Vagina (tissue), 2 donors: ENCODE measurements at regions not wholly inside any gene's neighbourhood (a gene's known extent, or its start where the extent isn't known, plus 50 kb on each side); places are given as distances from the start of the nearest gene placed in this dataset.

Source experiments
- POLR2AphosphoS5 ChIP-seq, 2 donors: sonication (generic); formaldehyde crosslinking; IDR thresholded peaks; one replicate each; pipeline ENCODE4 v1.9.0; 2017; ENCODE audit warnings: antibody characterized with exemption in 2 of 2, mild to moderate bottlenecking in 2 of 2, low read depth in 1 of 2; ENCODE audit not compliant: insufficient read depth in 1 of 2
- TF ChIP-seq, protein P1 (sequence below), 3 experiments: fragments of 450-650 bp in 2 of 3; fragments of 200-600 bp in 1 of 3; sonication (generic) in 1 of 3; IDR thresholded peaks; one replicate each; pipeline ENCODE4 v1.5.1; 2017 to 2019; ENCODE audit warnings: antibody characterized with exemption in 3 of 3, mild to moderate bottlenecking in 2 of 3, moderate library complexity in 2 of 3

DNA sequence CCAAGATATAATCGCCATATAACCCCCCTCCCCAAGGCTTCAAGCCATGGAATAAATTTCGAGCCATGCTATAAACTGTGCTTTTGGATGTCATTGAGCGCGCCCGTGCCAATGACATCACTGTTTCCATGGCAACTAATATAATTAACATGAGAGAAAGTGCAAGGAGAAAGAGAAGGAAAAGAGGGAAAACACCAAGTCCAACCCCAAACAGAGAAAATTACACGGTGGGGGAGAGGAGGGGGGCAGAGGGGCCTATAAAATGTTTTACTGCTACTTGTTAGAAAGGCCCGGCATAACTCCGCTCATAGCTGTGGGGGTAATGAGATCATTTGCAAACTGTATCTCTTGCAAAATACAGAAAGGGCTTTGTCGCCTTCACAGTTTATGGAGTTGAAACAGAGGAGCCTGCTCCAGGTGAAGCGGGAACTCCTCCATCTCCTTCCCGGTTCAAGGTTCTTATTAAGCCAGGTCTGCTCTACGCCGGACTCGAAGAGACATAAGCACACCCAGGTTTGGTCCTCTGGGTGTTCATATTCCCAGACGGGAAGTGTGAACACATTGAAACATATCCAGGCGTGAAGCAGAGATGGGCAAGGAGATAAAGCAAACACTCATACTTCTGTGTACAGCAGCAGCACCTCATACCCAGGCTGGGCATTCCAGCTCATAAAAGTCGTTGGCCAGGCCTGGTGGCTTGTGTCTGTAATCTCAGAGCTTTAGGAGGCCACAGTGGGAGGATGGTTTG is 99.1 kb upstream of the MAP1LC3B2 start:
- TF ChIP-seq, protein P1, sequence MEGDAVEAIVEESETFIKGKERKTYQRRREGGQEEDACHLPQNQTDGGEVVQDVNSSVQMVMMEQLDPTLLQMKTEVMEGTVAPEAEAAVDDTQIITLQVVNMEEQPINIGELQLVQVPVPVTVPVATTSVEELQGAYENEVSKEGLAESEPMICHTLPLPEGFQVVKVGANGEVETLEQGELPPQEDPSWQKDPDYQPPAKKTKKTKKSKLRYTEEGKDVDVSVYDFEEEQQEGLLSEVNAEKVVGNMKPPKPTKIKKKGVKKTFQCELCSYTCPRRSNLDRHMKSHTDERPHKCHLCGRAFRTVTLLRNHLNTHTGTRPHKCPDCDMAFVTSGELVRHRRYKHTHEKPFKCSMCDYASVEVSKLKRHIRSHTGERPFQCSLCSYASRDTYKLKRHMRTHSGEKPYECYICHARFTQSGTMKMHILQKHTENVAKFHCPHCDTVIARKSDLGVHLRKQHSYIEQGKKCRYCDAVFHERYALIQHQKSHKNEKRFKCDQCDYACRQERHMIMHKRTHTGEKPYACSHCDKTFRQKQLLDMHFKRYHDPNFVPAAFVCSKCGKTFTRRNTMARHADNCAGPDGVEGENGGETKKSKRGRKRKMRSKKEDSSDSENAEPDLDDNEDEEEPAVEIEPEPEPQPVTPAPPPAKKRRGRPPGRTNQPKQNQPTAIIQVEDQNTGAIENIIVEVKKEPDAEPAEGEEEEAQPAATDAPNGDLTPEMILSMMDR (IDR thresholded peaks at IDR 0.05): no peak
- TF ChIP-seq POLR2AphosphoS5 (IDR thresholded peaks at IDR 0.05; ENCODE audit: insufficient read depth in 1 of 2, low read depth in 1 of 2): no peak
